Spleen (tissue), 7 donors: ENCODE measurements at regions not wholly inside any gene's neighbourhood (a gene's known extent, or its start where the extent isn't known, plus 50 kb on each side); places are given as distances from the start of the nearest gene placed in this dataset.

Source experiments
- CTCF ChIP-seq, 11 experiments: fragments of 200-600 bp in 7 of 11; fragments of 450-650 bp in 4 of 11; sonication (generic) in 4 of 11; IDR thresholded peaks in 8 of 11; conservative IDR thresholded peaks in 3 of 11; 1 replicate in 7 of 11; 2 replicates in 4 of 11; pipeline versions ENCODE4 v1.4.0 to v1.8.0; 2016 to 2021; ENCODE audit warnings: antibody characterized with exemption in 11 of 11, inconsistent platforms in 4 of 11, mild to moderate bottlenecking in 1 of 11
- POLR2A ChIP-seq, 3 donors: fragments of 450-650 bp; IDR thresholded peaks; one replicate each; pipeline ENCODE4 v1.5.1; 2017; ENCODE audit warnings: antibody characterized with exemption in 3 of 3, mild to moderate bottlenecking in 1 of 3
- donor health status: DM: no; HTN: no; CAD: no; lungs with moderate emphysema.
- donor health status: DM: no; HTN: no; CAD: no.
- donor health status: DM: no; HTN: no; CAD: no.

DNA sequence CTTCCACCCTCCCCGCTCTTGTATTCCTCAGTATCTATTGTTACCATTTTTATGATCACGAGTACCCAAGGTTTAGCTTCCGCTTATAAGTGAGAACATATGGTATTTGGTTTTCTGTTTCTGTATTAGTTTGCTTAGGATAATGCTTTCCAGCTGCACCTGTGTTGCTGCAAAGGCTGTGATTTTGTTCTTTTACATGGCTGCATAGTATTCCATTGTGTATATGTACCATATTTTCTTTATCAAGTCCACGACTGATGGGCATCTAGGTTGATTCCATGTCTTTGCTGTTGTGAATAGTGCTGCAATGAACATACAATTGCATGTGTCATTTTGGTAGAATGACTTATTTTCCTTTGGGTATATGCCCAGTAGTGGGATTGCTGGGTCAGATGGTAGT lies 79.7 kb upstream of the EFCAB3 start:
- TF ChIP-seq CTCF (IDR thresholded peaks at IDR 0.05 in 8 of 11, conservative IDR thresholded peaks at IDR 0.05 in 3 of 11) (no peak), POLR2A (IDR thresholded peaks at IDR 0.05) (no peak)
